HG02571 (cell line): ENCODE measurements at regions not wholly inside any gene's neighbourhood (a gene's known extent, or its start where the extent isn't known, plus 50 kb on each side); places are given as distances from the start of the nearest gene placed in this dataset.
"Not testable (repeated sequence)": the region's sequence is repeated elsewhere in the genome, so short reads cannot be mapped to it uniquely, and the experiment has no call there.

ENCODE experiments used
- ATAC-seq: cut with Tn5 transposase; IDR thresholded peaks from one replicate; pipeline ENCODE4 v1.9.1; 2021; ENCODE audit warnings: mild to moderate bottlenecking, moderate library complexity; ENCODE audit not compliant: unreplicated experiment

- no peak for ATAC-seq
Measured at GRCh38 chr5:118491351-118491750, 497.0 kb downstream of the DTWD2 start.

DNA sequence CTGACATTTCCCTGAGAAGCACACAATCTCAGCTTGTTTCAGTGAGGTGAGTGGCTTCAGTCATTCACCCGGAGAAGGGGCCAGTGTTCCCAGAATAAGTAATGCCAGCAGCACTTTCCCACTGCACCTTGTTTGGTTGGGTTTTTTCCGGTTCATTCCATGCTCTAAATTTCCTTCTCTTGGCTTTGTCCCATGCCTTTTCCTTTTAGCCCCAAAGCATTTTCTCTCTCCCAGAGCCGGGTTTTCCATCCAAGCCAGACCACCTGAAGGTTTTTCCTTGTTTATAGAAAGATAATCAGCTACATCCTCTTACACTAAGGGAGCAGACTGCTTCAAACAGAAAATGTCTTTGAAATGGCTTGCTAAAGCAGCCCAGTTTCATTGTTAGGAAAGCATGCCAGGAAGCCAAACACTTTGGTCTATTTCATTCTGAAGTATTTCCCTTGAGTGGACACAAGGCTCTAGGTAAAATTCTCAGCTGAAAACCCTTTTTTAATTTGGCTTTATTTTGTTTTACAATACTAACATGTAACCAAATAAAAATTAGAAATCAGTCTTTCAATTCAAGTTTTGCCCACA is 501.6 kb downstream of the DTWD2 start:
- no peak for ATAC-seq

DNA sequence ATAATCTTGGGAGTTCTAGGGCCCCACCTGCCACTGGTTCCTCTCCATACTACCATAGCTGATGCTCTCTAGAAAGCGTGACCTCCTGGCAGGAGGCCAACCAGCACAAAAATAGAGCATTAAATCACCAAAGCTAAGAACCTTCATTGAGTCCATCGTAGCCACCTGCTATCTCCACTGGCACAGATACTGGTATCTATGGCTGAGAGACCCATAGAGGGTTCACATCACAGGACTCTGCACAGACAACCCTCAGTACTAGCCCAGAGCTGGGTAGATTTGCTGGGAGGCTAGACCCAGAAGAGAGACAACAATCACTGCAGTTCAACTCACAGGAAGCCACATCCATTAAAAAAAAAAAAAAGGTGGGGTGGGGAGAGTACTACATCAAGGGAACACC is 509.1 kb downstream of the DTWD2 start:
- no peak for ATAC-seq

GRCh38 chr5:118478852-118479251 is 509.5 kb downstream of the DTWD2 start:
- ATAC-seq, result no peak

DNA sequence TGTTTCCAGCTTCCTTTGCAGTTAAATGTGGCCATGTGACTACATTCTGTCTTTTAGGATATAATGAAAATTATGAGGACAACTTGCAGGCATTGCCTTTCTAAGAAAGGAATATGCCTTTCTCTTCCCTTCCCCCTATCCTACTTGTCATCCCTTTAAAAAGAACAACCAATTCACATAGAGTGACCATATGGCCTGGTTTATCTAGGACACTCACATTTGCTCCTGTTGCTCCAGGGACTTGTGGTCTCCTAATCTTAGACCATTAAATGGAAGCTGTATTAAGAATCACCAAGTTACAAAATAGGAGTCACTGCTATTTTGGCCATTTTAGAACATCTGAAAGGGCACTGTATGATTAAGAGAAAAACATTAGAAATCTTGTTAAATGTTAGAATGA is 520.3 kb downstream of the DTWD2 start:
- no peak for ATAC-seq

- no peak for ATAC-seq
Measured at GRCh38 chr5:118467103-118467502, 521.2 kb downstream of the DTWD2 start.

GRCh38 chr5:118466418-118466817 is 521.9 kb downstream of the DTWD2 start:
- ATAC-seq, result no peak

DNA sequence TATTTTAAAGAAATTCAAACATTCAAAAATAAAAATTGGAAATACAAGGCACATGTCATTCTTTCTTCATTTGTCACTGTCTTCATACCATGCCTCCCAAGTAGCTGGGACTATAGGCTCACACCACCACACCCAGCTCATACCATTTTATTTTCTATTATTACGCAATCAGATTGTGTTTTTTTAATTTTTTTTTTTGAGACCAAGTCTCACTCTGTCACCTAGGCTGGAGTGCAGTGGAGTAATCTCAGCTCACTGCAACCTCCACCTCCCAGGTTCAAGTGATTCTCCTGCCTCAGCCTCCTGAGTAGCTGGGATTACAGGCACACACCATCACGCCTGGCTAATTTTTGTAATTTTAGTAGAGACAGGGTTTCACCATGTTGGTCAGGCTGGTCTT is 526.1 kb downstream of the DTWD2 start:
- not testable (repeated sequence) for ATAC-seq

DNA sequence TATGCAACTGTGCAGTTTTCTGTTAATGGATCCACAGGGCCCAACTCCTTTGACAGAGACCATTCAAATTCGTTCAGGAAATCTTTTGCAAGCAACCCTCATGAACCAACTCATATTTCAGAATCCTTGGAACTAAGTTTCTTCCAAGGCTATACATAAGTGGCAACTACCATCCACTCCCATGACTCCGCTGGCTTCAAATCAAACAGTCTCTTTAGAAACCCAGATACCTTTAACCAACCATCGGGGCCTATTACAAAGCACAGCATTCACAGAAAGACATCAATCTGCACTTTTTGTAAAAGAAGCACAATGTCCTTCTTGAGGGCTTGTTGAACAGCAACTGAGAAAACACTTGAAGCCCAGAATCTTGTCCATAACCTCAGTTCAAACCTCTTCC is 526.9 kb downstream of the DTWD2 start:
- no peak for ATAC-seq

- no peak for ATAC-seq
Measured at GRCh38 chr5:118459490-118459889, 528.9 kb downstream of the DTWD2 start.

GRCh38 chr5:118456085-118456484 is 532.3 kb downstream of the DTWD2 start:
- no peak for ATAC-seq

- no peak for ATAC-seq
Measured at GRCh38 chr5:118451697-118452247, 536.6 kb downstream of the DTWD2 start.

DNA sequence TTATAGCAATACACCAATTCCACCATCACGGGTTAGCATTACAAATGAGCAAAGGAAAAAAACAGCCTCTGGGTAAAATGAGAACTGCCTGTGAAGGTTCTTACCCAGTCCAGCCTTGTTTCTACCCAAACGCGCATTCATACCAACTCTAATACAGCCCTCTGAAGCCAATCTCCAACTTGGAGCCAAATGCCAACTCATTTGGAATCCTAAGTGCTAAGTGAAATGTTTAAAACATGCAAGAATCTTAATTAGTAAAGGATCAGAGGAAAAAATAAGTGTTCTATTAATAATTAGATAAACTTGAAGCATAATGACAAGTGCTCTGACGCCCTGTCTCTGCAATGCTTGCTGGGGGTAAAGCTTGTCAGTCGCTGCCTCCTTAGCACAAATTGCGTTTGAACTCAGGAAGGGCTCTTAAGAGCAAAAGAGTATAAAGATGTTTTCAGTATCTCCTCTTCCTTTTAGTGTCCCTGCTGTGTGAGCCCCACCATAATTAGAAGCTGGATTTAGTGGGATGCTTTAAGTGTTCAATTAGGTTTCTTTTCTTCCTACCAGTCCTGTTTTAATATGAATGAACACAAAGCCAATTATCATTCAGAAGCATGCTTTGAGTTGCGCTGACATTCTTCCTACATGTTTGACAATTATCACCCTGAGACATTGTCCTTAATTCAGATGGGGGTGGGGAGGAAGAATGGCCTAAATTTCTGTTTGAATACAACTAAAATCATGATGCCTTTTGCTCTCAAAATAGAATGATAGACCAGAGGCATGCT is 537.6 kb downstream of the DTWD2 start:
- ATAC-seq, result no peak

DNA sequence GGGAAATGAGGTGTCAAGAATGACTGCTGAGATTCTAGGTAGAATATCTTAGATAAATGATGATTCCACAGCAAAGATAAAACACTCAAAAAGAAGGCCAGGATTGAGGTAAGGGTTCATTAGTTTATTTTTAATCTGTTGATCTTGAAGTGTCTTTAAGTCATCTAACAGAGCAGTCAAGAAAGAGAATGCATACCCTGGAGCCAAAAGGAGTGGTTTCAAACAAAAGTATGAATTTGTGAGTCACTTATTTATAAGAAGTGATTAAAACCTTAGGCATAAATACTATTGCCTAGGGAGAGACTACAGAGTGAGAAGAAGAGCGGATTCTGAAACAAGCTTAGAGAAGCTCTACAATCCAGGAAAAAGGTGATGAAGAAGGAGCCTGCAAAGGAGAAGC is 541.0 kb downstream of the DTWD2 start:
- ATAC-seq, result no peak

GRCh38 chr5:118441956-118442355 is 546.4 kb downstream of the DTWD2 start:
- no peak for ATAC-seq

GRCh38 chr5:118441034-118441433 is 547.3 kb downstream of the DTWD2 start:
- ATAC-seq, result no peak

DNA sequence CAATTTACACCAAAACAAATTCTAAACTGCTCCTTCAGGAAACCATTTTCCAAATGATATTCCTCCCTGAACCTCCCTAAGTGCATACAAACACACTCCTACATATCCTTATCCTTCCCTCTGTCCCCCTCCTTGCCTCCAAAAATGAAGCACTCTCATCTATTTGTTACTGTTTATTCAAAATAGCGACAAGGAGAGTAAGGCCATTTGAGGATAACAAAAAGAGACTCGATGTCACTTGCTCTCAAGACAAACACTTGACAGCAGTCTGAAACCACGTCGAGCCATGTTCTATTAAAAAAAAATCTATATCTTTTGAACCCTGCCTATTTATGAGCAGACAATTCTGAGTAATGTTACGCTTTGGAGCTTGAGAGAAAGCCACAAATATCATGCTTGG is 547.9 kb downstream of the DTWD2 start:
- ATAC-seq, result no peak

GRCh38 chr5:118439831-118440230 is 548.5 kb downstream of the DTWD2 start:
- ATAC-seq, result no peak

GRCh38 chr5:118435131-118435530 is 553.2 kb downstream of the DTWD2 start:
- no peak for ATAC-seq

- ATAC-seq, result no peak
Measured at GRCh38 chr5:118434522-118434921, 553.8 kb downstream of the DTWD2 start.

- ATAC-seq, result no peak
Measured at GRCh38 chr5:118430076-118430475, 558.3 kb downstream of the DTWD2 start.

GRCh38 chr5:118407958-118408357 is 580.4 kb downstream of the DTWD2 start:
- no peak for ATAC-seq
